HG03520 (cell line): ENCODE measurements at regions not wholly inside any gene's neighbourhood (a gene's known extent, or its start where the extent isn't known, plus 50 kb on each side); places are given as distances from the start of the nearest gene placed in this dataset.
"Not testable (repeated sequence)": the region's sequence is repeated elsewhere in the genome, so short reads cannot be mapped to it uniquely, and the experiment has no call there.

Source experiments
- ATAC-seq: cut with Tn5 transposase; IDR thresholded peaks from one replicate; pipeline ENCODE4 v1.9.1; 2021; ENCODE audit warnings: mild to moderate bottlenecking, moderate library complexity; ENCODE audit not compliant: unreplicated experiment

DNA sequence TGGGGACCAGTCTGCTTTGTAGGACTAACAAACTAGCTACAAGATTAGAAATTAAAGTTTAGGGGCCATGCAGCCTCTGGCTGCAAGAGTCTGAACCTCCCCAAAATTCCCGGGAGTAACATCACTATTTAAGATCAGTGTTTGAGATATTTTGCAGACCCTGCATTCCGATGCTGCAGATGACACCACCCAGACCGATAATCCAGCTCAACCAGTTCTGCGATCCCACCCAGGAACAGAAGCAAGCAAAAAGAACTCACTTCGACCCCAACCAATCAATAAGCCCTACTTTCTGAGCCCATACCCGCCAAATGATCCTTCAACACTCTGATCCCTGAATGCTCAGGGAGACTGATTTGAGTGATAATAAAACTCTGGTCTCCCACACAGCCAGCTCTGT is 877.8 kb downstream of the FAT4 start:
- no peak for ATAC-seq

- not testable (repeated sequence) for ATAC-seq
These were observed 886.7 kb downstream of the FAT4 start for GRCh38 chr4:126201251-126202138.

DNA sequence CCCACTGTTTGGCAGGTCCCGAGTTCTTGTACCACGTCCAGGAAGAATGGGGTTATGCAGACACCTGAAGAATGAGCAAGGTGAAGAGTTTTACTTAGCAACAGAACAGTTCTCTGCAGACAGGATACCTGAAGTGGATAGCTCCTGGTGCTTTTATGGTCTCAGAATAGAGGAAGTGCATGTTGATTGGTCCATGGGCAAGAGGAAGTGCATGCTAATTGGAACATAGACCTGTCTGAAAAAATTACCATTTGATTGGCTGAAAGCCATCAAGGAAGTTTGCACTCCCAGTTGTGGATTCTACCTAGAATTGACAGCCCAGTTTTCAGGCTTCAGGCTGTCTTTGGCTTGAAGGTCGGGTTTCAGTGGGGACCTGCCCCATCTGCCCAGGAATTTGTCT is 887.5 kb downstream of the FAT4 start:
- no peak for ATAC-seq

DNA sequence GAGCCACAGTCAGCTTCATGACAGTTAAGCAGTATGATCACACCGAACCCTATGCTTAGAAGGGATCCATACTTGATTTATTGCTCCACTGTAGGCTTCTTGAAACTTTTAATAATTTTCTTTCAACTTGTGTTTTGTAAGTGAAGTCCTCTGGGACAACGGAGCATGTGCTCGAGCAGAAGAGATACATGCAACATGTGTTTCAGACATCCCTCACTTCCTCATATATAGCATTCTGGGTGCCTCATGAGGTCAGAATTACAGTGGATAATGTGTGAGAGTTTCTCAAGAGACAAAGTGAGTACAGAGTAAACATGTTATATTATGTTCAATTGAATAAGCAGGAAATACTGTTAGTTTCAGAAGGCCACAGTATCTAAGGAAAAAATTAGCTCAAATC is 893.2 kb downstream of the FAT4 start:
- ATAC-seq: no peak

DNA sequence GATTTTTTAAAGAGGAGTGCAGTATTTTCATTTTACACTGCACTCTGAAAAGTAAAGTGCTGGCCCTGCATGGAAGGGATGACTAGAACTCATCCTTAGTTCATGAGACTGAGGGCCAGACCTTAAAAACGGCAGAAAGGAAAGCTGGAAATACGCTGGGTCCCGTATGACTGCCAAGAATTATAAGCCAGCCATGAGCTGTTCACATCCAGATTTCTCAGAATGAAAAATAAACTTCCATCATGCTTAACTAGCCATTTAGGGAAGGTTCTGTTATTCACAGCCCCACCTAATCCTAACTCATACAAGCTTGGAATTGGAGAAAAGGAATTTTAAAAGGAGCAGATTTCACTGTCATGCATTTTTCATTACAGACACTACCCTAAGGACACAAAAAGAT is 894.4 kb downstream of the FAT4 start:
- ATAC-seq: no peak

DNA sequence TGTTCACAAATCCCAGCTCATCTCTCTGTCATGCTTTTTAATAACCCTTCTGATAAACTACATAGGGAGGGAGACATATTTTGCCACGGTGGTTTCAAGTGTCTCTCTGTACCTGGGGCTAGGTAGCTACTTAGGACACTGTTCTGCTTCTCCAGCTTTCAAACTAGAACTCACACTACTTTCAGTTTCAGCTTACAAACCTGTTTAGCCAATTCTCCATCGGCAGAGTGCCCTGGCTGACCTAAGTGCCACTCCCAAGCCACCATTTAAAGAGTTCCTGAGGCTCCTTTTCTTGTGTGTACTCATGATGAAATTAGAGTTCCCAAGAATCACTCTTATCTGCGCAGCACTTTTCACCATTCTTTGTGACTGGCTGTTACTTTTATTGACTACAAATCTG is 899.2 kb downstream of the FAT4 start:
- no peak for ATAC-seq

GRCh38 chr4:126215759-126216158 is 901.0 kb downstream of the FAT4 start:
- ATAC-seq: no peak

GRCh38 chr4:126216611-126217010 is 901.9 kb downstream of the FAT4 start:
- no peak for ATAC-seq

DNA sequence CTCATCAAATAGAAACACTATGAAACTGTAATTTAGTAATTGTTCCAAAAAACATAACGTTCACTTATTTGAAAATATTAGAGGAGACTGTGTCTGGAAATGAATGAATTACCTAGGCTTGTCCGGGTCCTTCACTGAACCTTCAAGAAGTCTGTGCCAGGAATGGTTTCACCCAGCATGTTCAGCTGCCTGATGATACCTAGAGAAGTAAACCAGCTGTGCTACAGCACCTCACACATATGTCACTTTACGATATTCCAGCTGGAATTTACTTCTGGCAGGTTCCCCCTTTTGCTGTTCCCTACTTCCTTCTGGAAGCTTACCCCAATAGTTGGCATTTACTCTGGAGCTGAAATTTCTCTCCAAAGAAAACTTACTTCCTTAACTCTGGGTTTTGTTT is 906.5 kb downstream of the FAT4 start:
- no peak for ATAC-seq

GRCh38 chr4:126221717-126222340 is 907.1 kb downstream of the FAT4 start:
- ATAC-seq: no peak

- ATAC-seq: no peak
These were observed 909.1 kb downstream of the FAT4 start for GRCh38 chr4:126223784-126224407.

- ATAC-seq: no peak
These were observed 912.7 kb downstream of the FAT4 start for GRCh38 chr4:126227428-126227827.

GRCh38 chr4:126230269-126230668 is 915.5 kb downstream of the FAT4 start:
- no peak for ATAC-seq

DNA sequence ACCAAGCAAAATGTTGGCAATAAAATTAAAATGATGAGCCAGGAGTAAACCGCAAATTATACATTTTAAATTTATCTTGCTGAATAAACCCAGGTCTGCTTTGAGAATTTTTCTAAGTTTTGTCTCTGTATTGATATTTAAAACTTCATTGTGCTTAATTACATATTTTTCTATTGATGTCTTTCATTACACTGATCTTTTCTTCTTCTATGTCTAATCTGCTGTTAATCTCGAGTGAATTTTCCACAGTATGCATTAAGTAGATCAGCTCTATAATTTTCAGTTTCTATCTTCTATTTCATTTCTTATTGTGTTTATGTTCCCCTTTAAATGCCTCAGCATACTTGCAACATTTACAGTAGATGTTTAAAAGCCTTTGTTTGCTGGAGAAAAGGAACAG is 918.7 kb downstream of the FAT4 start:
- ATAC-seq: no peak

- no peak for ATAC-seq
These were observed 923.3 kb downstream of the FAT4 start for GRCh38 chr4:126238013-126238412.

GRCh38 chr4:126241634-126242033 is 926.9 kb downstream of the FAT4 start:
- ATAC-seq: no peak

DNA sequence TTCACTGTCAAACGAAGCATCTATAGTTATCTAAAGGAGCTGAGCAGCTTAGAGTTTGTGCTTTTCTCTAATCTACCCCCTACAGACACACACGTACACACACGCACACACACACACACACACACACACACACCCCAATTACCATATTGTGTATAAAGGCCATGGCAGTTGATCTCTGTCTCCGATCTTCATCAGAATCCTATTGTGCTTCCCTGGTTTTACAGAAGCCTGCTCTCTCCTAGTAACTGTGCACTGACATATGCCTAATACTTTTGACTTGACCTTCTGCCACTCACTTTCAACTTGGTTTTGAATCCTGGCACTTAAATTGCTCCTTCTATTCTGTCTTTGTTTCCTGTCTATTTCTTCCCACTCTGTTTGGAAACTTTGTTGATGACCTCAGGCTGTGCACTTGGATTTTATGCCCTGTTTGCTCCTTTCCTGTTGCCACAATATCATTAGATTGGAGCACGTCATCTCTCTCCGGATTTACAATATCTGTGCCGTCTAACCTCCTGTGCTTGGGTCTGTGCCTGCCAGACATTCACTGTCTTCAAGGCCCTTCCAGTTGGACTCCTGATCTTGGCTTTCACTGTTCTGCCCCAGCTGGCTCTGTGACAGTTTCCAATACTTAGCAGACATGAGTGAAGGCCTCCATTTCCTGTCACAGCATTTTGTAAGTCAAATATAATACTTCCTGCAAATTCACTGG is 928.1 kb downstream of the FAT4 start:
- ATAC-seq: no peak

GRCh38 chr4:126247409-126247808 is 932.7 kb downstream of the FAT4 start:
- ATAC-seq: no peak

GRCh38 chr4:126250006-126250405 is 935.3 kb downstream of the FAT4 start:
- ATAC-seq: no peak

- ATAC-seq: no peak
These were observed 936.4 kb downstream of the FAT4 start for GRCh38 chr4:126251169-126251568.

- ATAC-seq: no peak
These were observed 947.9 kb downstream of the FAT4 start for GRCh38 chr4:126262665-126263064.
